ENCODE measurements at regions not wholly inside any gene's neighbourhood (a gene's known extent, or its start where the extent isn't known, plus 50 kb on each side); places are given as distances from the start of the nearest gene placed in this dataset.

DNA sequence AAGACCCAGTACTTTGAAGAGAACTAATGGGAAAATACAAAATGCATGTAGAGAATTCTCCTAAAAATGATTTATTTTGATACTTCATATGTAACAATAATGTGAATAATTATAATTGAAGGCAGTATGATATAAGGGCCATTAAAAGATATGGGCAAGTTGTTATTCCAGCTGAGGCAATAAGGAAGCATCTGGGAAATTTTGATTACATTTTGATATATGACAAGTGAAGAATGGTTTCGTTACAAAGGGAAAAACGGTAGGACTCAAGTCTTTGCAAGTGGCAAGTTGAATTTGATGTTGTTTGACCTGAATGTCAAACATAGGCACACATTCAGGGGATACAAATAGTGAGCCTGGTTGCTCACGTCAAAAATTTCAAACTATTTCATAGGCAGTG is 137.9 kb upstream of the TP63 start:
- 52 to 59% methylated on average over 3 of the region's 3 CpGs for WGBS, 2 donors
- Histone ChIP-seq H3K4me1 (no peaks in the 10 kb centered on the region), H3K4me3 (no peak overlapping the region), H3K27ac (no peak overlapping the region), H3K9me3 (no peaks in the 10 kb centered on the region), H3K36me3 (replicated peaks in 1 of 2; ENCODE audit: insufficient read depth in 1 of 2, low read depth in 2 of 2) (no peaks in the 10 kb centered on the region), H3K27me3 (no peaks in the 10 kb centered on the region)
- TF ChIP-seq POLR2A (IDR thresholded peaks at IDR 0.05) = no peak
- TF ChIP-seq, protein P1, sequence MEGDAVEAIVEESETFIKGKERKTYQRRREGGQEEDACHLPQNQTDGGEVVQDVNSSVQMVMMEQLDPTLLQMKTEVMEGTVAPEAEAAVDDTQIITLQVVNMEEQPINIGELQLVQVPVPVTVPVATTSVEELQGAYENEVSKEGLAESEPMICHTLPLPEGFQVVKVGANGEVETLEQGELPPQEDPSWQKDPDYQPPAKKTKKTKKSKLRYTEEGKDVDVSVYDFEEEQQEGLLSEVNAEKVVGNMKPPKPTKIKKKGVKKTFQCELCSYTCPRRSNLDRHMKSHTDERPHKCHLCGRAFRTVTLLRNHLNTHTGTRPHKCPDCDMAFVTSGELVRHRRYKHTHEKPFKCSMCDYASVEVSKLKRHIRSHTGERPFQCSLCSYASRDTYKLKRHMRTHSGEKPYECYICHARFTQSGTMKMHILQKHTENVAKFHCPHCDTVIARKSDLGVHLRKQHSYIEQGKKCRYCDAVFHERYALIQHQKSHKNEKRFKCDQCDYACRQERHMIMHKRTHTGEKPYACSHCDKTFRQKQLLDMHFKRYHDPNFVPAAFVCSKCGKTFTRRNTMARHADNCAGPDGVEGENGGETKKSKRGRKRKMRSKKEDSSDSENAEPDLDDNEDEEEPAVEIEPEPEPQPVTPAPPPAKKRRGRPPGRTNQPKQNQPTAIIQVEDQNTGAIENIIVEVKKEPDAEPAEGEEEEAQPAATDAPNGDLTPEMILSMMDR (IDR thresholded peaks at IDR 0.05) = no peak
- ATAC-seq = no peak
- no peak for DNase-seq
- intact Hi-C loops (cut with DNase I) = no loop called here

DNA sequence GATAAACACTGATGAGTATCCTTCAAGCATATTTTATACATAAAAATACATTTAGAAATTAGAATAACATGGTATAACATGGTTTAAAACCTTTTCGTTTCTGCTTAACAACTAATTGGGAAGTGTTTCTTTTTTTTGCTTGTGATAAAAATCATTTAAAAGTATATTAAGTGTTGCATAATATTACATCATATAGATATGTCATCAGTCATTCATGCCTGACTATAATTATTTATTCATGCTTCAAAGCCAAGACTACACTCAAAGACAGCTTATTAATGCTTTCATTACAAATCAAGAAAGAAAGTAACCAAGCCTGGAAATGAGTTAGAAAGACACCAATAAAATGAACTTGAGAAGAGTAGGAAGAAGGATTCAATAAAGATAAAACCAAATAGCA is 136.6 kb upstream of the TP63 start:
- H3K27ac ChIP-seq = no peak overlapping the region
- no peaks in the 10 kb centered on the region for H3K36me3 ChIP-seq (replicated peaks in 1 of 2; ENCODE audit: insufficient read depth in 1 of 2, low read depth in 2 of 2)
- TF ChIP-seq, protein P1 (IDR thresholded peaks at IDR 0.05) = no peak
- no peak for TF ChIP-seq POLR2A (IDR thresholded peaks at IDR 0.05)
- H3K4me3 ChIP-seq = no peak overlapping the region
- H3K4me1 ChIP-seq = no peaks in the 10 kb centered on the region
- no peaks in the 10 kb centered on the region for H3K27me3 ChIP-seq
- WGBS, 2 donors = 57 to 59% methylated on average over 1 of the region's 1 CpG
- intact Hi-C loops (cut with DNase I) = no loop called here
- ATAC-seq (no peak), DNase-seq (no peak)
- H3K9me3 ChIP-seq = no peaks in the 10 kb centered on the region

DNA sequence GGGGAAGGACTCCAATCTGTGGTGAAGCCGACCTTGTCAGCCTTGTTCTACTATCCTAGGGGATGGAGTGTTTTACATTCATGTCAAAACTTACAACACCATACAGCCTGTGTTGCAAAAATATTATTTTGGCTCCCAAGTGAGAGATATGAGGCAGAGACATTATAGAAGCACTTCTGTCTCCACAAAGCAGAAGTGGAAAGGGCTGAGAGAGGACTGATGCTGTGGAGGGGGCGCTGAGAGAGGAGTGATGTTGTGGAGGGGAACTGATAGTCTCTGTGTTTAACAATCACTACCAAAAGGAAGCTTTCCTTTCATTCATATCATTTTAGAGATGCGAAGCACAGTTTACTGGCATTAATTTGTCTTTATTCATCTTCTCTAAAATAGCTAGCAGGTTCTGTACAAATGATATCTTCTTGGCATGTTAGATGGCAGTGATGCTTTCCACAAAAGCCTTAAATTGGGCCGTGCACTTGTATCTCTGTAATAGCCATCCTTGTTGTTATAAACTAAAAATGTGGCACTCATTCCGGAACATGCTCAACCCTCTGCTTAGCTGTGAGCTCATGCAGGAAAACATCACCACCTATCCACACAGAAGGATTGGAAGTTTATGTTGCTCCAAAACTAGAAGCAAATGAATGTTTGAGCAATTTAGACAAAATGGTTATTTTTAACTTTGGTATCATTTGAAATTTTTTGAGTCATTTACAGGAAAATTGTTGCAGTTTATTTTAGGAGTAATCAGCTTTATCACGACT is 134.6 kb upstream of the TP63 start:
- no peak for TF ChIP-seq POLR2A (IDR thresholded peaks at IDR 0.05)
- TF ChIP-seq, protein P1 (IDR thresholded peaks at IDR 0.05) = no peak
- no peak overlapping the region for H3K27ac ChIP-seq

DNA sequence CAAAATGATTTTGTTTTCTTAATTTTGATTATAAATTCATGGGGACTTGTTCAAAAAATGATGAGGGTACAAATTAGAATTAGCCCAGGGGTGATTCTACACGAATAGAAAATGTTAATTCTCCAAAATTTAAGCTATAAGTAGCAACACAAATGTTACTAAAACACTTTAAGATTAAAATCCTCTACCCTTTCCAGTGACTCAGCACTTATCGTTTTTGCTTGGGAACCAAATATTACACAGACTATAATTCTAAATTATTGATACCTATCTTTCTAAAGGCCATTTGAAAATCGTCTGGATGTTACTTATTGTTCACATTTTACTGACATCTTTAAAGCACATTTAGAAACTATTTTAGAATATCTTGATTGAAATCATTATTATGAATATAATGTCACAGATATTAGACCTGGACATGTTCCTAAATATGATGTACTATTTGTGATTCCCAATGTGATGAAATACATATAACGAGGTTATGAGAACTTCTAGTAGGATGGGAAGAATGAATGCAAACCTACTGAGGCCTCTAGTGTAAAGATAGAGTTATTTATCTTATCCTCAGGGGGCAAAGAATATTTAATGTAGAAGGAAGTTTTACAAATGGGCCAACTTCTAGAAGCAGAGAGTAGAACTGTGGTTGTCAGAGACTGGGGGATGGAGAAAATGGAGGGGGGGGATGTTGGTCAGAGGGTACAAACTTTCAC is 132.0 kb upstream of the TP63 start:
- H3K4me3 ChIP-seq = no peak overlapping the region
- no peaks in the 10 kb centered on the region for H3K36me3 ChIP-seq (replicated peaks in 1 of 2; ENCODE audit: insufficient read depth in 1 of 2, low read depth in 2 of 2)
- ATAC-seq = no peak
- intact Hi-C loops (cut with DNase I) = no loop called here
- H3K27ac ChIP-seq = no peak overlapping the region
- TF ChIP-seq, protein P1 (IDR thresholded peaks at IDR 0.05) = no peak
- H3K9me3 ChIP-seq = no peaks in the 10 kb centered on the region
- H3K4me1 ChIP-seq = no peaks in the 10 kb centered on the region
- WGBS, 2 donors = 37 to 54% methylated on average over 4 of the region's 4 CpGs
- H3K27me3 ChIP-seq = no peaks in the 10 kb centered on the region
- DNase-seq = no peak

More for the DNA sequence above, 134.6 kb upstream of the TP63 start:
- intact Hi-C loops (cut with DNase I) = no loop called here
- ATAC-seq = no peak
- Histone ChIP-seq H3K4me3 (no peak overlapping the region), H3K27me3 (no peaks in the 10 kb centered on the region), H3K9me3 (no peaks in the 10 kb centered on the region), H3K36me3 (replicated peaks in 1 of 2; ENCODE audit: insufficient read depth in 1 of 2, low read depth in 2 of 2) (no peaks in the 10 kb centered on the region), H3K4me1 (no peaks in the 10 kb centered on the region)
- WGBS, 2 donors = 51 to 56% methylated on average over 6 of the region's 6 CpGs
- no peak for DNase-seq
